H9 (cell line): ENCODE measurements at regions not wholly inside any gene's neighbourhood (a gene's known extent, or its start where the extent isn't known, plus 50 kb on each side); places are given as distances from the start of the nearest gene placed in this dataset.

Experiments
- DNase-seq: peaks from one replicate; pipeline ENCODE4 v3.0.0-alpha.2; 2017
- H2AFZ ChIP-seq: one replicate; pipeline ENCODE4 v1.6.1; 2013; ENCODE audit warnings: mild to moderate bottlenecking, low read length, control low read depth, moderate library complexity
- H2AK5ac ChIP-seq: 2 replicates; pipeline ENCODE4 v1.6.1; 2013; ENCODE audit warnings: low read length, control low read depth, mixed read lengths; ENCODE audit not compliant: insufficient read length
- H2BK120ac ChIP-seq: one replicate; pipeline ENCODE4 v1.6.1; 2013; ENCODE audit warnings: low read depth, mild to moderate bottlenecking, low read length, control low read depth, inconsistent platforms; ENCODE audit not compliant: poor library complexity, severe bottlenecking
- H2BK12ac ChIP-seq: 2 replicates; pipeline ENCODE4 v1.6.1; 2013; ENCODE audit warnings: low read length, control low read depth, mixed read lengths, low read depth; ENCODE audit not compliant: insufficient read length
- H2BK15ac ChIP-seq: 2 replicates; pipeline ENCODE4 v1.6.1; 2013; ENCODE audit warnings: low read depth, low read length, control low read depth
- H2BK20ac ChIP-seq: one replicate; pipeline ENCODE4 v1.6.1; 2013; ENCODE audit warnings: low read depth, mild to moderate bottlenecking, low read length, control low read depth, inconsistent platforms; ENCODE audit not compliant: poor library complexity, severe bottlenecking
- H2BK5ac ChIP-seq: 2 replicates; pipeline ENCODE4 v1.6.1; 2013; ENCODE audit warnings: low read length, control low read depth, mixed read lengths; ENCODE audit not compliant: insufficient read length
- H3K14ac ChIP-seq: 2 replicates; pipeline ENCODE4 v1.6.1; 2013; ENCODE audit warnings: low read length, control low read depth; ENCODE audit not compliant: insufficient read depth
- H3K18ac ChIP-seq: 2 replicates; pipeline ENCODE4 v1.6.1; 2013; ENCODE audit warnings: low read depth, mild to moderate bottlenecking, mixed read lengths, low read length, control low read depth; ENCODE audit not compliant: insufficient read length
- H3K23ac ChIP-seq: 2 replicates; pipeline ENCODE4 v1.6.1; 2013; ENCODE audit warnings: low read length, control low read depth, mixed read lengths, low read depth; ENCODE audit not compliant: insufficient read length
- H3K23me2 ChIP-seq: 2 replicates; pipeline ENCODE4 v1.6.1; 2013; ENCODE audit warnings: low read depth, mild to moderate bottlenecking, mixed read lengths, low read length, control low read depth; ENCODE audit not compliant: insufficient read length, poor library complexity, severe bottlenecking
- H3K27ac ChIP-seq: 2 replicates; pipeline ENCODE4 v1.5.1; 2013; ENCODE audit warnings: low read length, control low read depth, mixed read lengths, low read depth; ENCODE audit not compliant: insufficient read length
- H3K27me3 ChIP-seq: 2 replicates; pipeline ENCODE4 v1.6.1; 2013; ENCODE audit warnings: low read length, control low read depth, inconsistent platforms; ENCODE audit not compliant: insufficient read depth
- H3K4ac ChIP-seq: 2 replicates; pipeline ENCODE4 v1.6.1; 2013; ENCODE audit warnings: low read depth, mild to moderate bottlenecking, control low read depth, inconsistent platforms, low read length, moderate library complexity
- H3K4me1 ChIP-seq: 2 replicates; pipeline ENCODE4 v1.6.1; 2013; ENCODE audit warnings: low read length, control low read depth, inconsistent platforms; ENCODE audit not compliant: insufficient read depth
- H3K4me2 ChIP-seq: 2 replicates; pipeline ENCODE4 v1.6.1; 2013; ENCODE audit warnings: low read length, control low read depth, mixed read lengths; ENCODE audit not compliant: insufficient read length, insufficient read depth
- H3K56ac ChIP-seq: 2 replicates; pipeline ENCODE4 v1.6.1; 2013; ENCODE audit warnings: low read depth, mild to moderate bottlenecking, mixed read lengths, low read length, control low read depth; ENCODE audit not compliant: insufficient read length
- H3K79me1 ChIP-seq: 2 replicates; pipeline ENCODE4 v1.6.1; 2013; ENCODE audit warnings: low read depth, mild to moderate bottlenecking, moderate library complexity, low read length, control low read depth, inconsistent platforms; ENCODE audit not compliant: insufficient read depth, poor library complexity, severe bottlenecking
- H3K79me2 ChIP-seq: 2 replicates; pipeline ENCODE4 v1.6.1; 2013; ENCODE audit warnings: low read length, control low read depth, inconsistent platforms; ENCODE audit not compliant: insufficient read depth
- H3K9ac ChIP-seq: 2 replicates; pipeline ENCODE4 v1.6.1; 2013; ENCODE audit warnings: low read length, control low read depth, mixed read lengths; ENCODE audit not compliant: insufficient read length; ENCODE audit errors: extremely low read depth
- H3K9me3 ChIP-seq: one replicate; pipeline ENCODE4 v1.6.1; 2013; ENCODE audit warnings: low read depth, low read length, inconsistent platforms; ENCODE audit not compliant: control insufficient read depth
- H3T11ph ChIP-seq: one replicate; pipeline ENCODE4 v1.6.1; 2013; ENCODE audit warnings: mild to moderate bottlenecking, low read length, control low read depth, inconsistent platforms
- H4K20me1 ChIP-seq: one replicate; pipeline ENCODE4 v1.6.1; 2013; ENCODE audit not compliant: control insufficient read depth, insufficient read length, insufficient read depth
- H4K5ac ChIP-seq: 2 replicates; pipeline ENCODE4 v1.6.1; 2013; ENCODE audit warnings: low read depth, mild to moderate bottlenecking, mixed read lengths, low read length, control low read depth; ENCODE audit not compliant: insufficient read length
- H4K8ac ChIP-seq: replicated peaks from 2 replicates; pipeline ENCODE4 v1.6.1; 2013; ENCODE audit warnings: low read length, control low read depth, mixed read lengths, low read depth; ENCODE audit not compliant: insufficient read length
- H4K91ac ChIP-seq: 2 replicates; pipeline ENCODE4 v1.6.1; 2013; ENCODE audit warnings: low read depth, mild to moderate bottlenecking, moderate library complexity, mixed read lengths, low read length, control low read depth; ENCODE audit not compliant: insufficient read length
- H3K27ac Mint-ChIP-seq, 3 experiments: 2 replicates in 2 of 3; 3 replicates in 1 of 3; pipeline ENCODE4 v1.8.0; 2020 to 2021; ENCODE audit warnings: mixed read lengths in 3 of 3, mild to moderate bottlenecking in 1 of 3, moderate library complexity in 1 of 3
- H3K27me3 Mint-ChIP-seq: 2 replicates; pipeline ENCODE4 v1.8.0; 2021; ENCODE audit warnings: low read depth, mild to moderate bottlenecking, moderate library complexity, mixed read lengths
- H3K36me3 Mint-ChIP-seq, 3 experiments: 2 replicates in 2 of 3; 3 replicates in 1 of 3; pipeline ENCODE4 v1.8.0; 2020 to 2021; ENCODE audit warnings: low read depth in 3 of 3, mixed read lengths in 3 of 3; ENCODE audit not compliant: insufficient read depth in 1 of 3
- H3K4me1 Mint-ChIP-seq, 2 experiments: 2 replicates each; pipeline ENCODE4 v1.8.0; 2020; ENCODE audit warnings: mixed read lengths in 2 of 2
- H3K4me3 Mint-ChIP-seq, 2 experiments: 2 replicates in 1 of 2; 3 replicates in 1 of 2; pipeline ENCODE4 v1.8.0; 2020 to 2021; ENCODE audit warnings: mild to moderate bottlenecking in 2 of 2, mixed read lengths in 2 of 2, moderate library complexity in 1 of 2
- H3K9me3 Mint-ChIP-seq, 2 experiments: 2 replicates in 1 of 2; 3 replicates in 1 of 2; pipeline ENCODE4 v1.8.0; 2020; ENCODE audit warnings: mild to moderate bottlenecking in 2 of 2, mixed read lengths in 2 of 2, moderate library complexity in 1 of 2
- WGBS: extraction: QIAGEN DNeasy Blood & Tissue Kit; methylation state at CpG from one replicate; pipeline ENCODE4 v1.1.7; 2013; ENCODE audit warnings: missing lambda C conversion rate, low lambda C conversion rate, mixed read lengths; ENCODE audit not compliant: insufficient read length; ENCODE audit errors: extremely low coverage; 5-methylcytosine and 5-hydroxymethylcytosine counted together
- TF ChIP-seq, protein P1 (sequence below): fragments of 200-600 bp; sonication (generic); conservative IDR thresholded peaks from 3 replicates; pipeline ENCODE4 v1.8.0; 2021; ENCODE audit warnings: antibody characterized with exemption, mild to moderate bottlenecking

DNA sequence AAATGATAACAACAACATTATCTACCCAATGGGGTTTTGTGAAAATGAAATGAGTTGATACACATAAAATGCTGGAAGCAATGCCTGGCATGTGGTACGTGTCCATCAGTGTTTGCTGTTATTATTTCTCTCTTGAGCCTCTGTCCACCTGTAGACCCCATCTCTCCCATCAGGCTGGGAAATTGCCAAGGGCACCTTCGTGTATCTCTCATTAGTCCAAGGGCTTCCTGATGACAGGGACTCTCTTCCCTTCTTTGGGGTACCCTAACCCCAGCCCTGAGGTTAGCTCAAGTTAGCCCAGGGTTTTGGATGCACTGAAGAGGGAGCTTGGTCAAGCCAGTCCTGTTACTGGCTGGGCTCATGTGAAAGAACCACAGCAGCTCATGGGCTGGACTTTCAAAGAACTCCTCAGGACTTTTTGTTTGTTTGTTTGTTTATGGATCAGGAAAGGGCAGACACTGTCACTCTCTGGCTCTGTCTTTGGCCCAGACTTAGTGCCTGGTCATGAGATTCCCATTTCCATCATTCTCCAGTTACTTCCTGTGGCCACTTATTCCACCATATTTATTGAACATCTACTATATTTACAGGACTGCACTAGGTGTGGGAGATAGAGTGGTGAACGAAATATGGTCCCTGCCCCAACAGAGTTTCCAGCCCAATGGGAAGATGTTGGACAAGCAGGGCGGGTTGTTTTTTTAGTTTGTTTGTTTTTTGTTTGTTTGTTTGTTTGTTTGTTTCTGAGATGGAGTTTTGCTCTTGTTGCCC, 57.4 kb downstream of the NAV1 start:
- H3K79me1 ChIP-seq, result no peaks in the 10 kb centered on the region
- H4K20me1 ChIP-seq, result no peaks in the 10 kb centered on the region
- H3K27ac ChIP-seq, result no peak overlapping the region
- no peaks in the 10 kb centered on the region for H3K23me2 ChIP-seq
- H2BK20ac ChIP-seq, result no peak overlapping the region
- DNase-seq, result no peak
- H2AK5ac ChIP-seq, result no peak overlapping the region
- Mint-ChIP-seq H3K9me3 (no peaks in the 10 kb centered on the region; a peak in 1 of 5 replicates), H3K4me3 (no peak overlapping the region), H3K27me3 (peaks cover 7% of the 10 kb centered on the region), H3K4me1 (peaks cover 33 to 34% of the 10 kb centered on the region in 2 experiments), H3K36me3 (no peaks in the 10 kb centered on the region), H3K27ac (no peak overlapping the region)
- H3K4me2 ChIP-seq, result no peak overlapping the region
- no peaks in the 10 kb centered on the region for H3K27me3 ChIP-seq
- no peak overlapping the region for H3K23ac ChIP-seq
- no peak overlapping the region for H2BK5ac ChIP-seq
- no peak overlapping the region for H3K56ac ChIP-seq
- peaks cover 7% of the 10 kb centered on the region; the same call in 1 of the 2 replicates for H3K4me1 ChIP-seq
- H2BK120ac ChIP-seq, result no peak overlapping the region
- H3T11ph ChIP-seq, result no peak overlapping the region
- no peak overlapping the region for H3K9ac ChIP-seq
- no peaks in the 10 kb centered on the region for H3K9me3 ChIP-seq
- H4K5ac ChIP-seq, result no peak overlapping the region
- no CpG with 5 or more reads among the region's 4 CpGs for WGBS
- no peak overlapping the region for H2BK12ac ChIP-seq
- H3K79me2 ChIP-seq, result no peaks in the 10 kb centered on the region
- no peak overlapping the region for H4K8ac ChIP-seq
- H3K4ac ChIP-seq, result no peak overlapping the region
- H2AFZ ChIP-seq, result no peak overlapping the region
- no peak overlapping the region for H4K91ac ChIP-seq
- no peak overlapping the region for H3K14ac ChIP-seq
- no peak overlapping the region for H2BK15ac ChIP-seq
- TF ChIP-seq, protein P1, sequence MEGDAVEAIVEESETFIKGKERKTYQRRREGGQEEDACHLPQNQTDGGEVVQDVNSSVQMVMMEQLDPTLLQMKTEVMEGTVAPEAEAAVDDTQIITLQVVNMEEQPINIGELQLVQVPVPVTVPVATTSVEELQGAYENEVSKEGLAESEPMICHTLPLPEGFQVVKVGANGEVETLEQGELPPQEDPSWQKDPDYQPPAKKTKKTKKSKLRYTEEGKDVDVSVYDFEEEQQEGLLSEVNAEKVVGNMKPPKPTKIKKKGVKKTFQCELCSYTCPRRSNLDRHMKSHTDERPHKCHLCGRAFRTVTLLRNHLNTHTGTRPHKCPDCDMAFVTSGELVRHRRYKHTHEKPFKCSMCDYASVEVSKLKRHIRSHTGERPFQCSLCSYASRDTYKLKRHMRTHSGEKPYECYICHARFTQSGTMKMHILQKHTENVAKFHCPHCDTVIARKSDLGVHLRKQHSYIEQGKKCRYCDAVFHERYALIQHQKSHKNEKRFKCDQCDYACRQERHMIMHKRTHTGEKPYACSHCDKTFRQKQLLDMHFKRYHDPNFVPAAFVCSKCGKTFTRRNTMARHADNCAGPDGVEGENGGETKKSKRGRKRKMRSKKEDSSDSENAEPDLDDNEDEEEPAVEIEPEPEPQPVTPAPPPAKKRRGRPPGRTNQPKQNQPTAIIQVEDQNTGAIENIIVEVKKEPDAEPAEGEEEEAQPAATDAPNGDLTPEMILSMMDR, result no peak
- H3K18ac ChIP-seq, result no peak overlapping the region
